NCI-H446 (cell line): ENCODE measurements at regions not wholly inside any gene's neighbourhood (a gene's known extent, or its start where the extent isn't known, plus 50 kb on each side); places are given as distances from the start of the nearest gene placed in this dataset.

Experiments
- DNase-seq, 2 experiments: peaks; one replicate each; lab custom pipeline; 2025; lab: John Stamatoyannopoulos, UW

GRCh38 chr6:112800439-112800838 is 453.3 kb downstream of the RFPL4B start:
- no peak for DNase-seq

DNA sequence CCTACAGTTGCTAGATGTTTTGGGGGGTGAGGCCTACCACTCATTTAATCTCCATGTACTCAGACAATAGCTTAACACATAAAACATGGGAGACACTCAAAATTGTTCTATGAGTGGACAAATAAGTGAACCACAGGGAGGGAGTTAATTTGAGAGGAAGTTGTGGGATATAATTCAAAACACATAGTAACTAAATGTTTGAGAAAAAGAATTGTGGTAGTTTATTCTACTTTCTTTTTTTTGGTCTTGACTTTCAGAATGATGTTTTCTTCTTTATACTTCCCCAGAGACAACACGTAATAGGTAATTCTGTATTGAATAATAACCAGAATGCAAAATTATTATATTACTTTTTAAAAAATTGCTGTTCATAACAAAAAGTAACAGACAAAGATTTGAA is 453.8 kb downstream of the RFPL4B start:
- no peak for DNase-seq

DNA sequence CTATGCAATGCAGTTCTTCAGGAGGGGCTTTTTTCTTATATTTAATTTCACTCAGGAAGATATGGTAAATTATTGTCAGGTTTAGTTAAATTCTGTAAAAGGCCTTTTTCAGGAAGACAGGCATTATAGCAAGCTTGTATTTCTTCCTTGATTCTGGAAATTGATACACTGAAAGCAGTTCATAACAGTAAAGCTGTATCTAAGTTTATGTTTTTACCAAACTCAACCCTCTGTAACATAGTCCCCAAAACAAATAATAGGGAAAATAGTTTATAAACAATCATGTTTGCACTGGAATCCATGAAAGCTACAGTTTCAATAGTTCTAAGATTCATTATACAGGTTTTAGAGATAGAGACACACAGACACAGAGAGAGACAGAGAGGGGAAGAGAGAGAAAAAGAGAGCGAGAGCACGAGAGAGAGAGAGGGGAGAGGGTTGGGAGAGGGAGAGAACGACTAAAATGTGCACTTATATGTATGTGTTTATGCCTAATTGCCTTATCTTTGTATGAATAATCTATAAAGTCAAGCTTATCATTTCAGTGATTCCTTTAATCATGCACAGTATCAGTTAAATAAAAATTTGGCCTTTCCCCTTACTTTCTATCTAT is 454.4 kb downstream of the RFPL4B start:
- no peak for DNase-seq

DNA sequence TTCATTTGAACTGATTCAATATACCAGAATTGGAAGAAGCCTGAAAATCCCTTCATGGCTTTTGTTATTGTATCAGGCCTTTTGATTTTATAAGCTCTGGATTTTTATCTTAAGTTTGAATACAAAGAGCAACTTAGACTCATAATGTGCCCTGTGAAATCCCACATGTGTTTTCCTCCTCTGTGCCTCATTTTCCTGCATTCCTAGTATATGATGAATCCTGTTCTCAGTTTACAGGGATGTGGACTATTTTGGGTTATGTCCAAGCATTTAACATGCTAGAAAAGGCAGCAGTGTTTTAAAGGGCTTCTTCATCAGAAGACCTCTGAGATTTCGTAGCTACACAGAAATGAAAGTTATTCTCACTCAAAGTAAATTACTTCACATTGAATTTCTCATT is 455.0 kb downstream of the RFPL4B start:
- peak in 1 of 2 experiments; percentile 33 for DNase-seq

DNA sequence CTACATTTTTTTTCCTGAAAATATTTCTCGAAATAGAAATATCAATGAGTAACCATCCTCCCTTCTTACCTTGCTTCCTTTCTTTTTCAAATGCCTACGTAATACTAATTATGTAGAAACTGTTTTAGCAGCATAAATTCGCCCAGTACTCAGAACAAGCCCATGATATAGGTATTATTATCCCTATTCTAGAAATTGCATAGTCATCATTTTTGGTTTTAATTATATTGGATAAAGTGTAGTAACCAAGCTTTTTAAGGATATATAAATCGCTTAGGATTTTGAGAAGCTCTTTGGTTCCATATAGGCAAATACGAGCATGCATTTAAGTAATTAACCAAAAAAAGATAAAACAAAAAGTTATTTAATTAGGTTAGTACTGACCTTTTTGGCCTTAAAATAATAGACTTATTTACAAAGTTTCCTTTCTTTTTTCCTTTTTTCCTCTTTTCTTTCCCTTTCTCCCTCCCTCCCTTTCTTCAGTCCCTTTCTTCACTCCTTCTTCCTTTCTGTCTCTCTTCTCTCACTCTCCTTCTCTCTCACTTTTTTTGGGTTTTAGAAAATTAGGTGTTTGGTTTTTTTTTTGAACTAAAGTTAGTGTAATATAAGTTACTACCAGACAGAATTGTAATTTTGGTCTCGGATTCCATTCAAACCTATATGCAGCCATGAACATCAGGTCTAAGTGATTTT is 457.7 kb downstream of the RFPL4B start:
- DNase-seq = no peak

- no peak for DNase-seq
Observed at GRCh38 chr6:112806163-112806865, 459.2 kb downstream of the RFPL4B start.

DNA sequence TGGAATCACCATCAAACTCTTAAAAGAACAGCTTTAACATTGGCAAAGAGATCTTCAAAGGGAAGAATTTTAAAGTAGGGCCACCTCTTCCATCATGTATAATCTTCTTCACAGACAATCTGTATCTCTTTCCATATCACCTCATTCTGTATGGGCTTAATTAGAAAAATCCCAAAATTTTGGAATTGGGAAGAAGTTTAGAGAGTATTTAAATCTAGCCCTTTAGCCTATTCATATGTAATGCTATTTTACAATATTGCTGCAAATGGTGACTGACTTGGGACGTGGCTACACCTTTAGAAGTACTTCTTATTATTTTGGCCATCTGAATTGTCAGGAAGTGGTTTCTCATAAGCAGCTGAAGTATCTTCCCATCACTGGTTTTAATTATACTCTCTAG is 474.3 kb downstream of the RFPL4B start:
- no peak for DNase-seq

- no peak for DNase-seq
Observed at GRCh38 chr6:112822769-112823168, 475.6 kb downstream of the RFPL4B start.

DNA sequence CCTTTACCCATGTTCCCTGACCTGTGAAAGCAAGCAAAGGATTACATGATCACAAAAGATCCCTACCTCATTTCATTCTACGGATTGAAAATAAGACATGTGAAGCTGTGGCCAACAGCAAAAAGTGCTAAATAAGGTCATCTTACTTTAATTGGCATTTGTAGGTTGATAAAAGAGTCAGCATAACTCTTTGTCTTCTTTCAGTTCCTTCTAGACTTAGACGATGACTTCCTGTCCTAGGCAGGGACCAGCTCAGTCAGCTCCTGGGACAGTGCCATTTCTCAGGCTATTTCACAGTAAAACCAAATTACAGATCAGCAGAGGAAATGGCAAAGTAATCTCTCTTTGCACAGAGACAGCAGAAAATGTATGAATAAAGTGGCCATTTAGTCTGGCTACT is 480.7 kb downstream of the RFPL4B start:
- no peak for DNase-seq

GRCh38 chr6:112831022-112831421 is 483.9 kb downstream of the RFPL4B start:
- DNase-seq = no peak

DNA sequence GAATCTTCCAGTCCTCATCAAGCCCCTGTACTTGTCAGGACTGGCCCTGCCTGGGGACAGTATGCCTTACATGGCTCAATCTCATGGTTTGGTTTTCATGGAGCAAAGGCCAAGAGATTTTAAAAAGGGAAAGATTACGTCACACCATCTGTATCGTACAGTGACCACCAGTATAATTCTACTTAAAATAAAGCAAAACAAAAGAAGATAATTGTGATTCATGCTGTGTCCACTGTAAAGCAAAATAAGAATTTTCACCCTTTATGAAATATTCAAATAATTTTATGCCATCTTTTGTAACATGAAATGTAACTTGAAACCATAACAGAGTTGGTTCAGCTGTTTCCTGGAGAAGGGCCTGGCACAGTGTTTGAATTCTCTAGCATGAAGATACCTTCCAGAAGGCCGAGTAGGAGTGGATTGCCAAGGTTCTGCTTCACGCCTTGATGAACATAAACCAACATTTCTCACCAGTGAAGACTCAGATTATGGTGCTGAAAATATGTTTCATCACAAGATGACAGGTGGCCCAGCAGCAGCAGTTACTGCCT is 486.5 kb downstream of the RFPL4B start:
- DNase-seq = peak; percentile 84 to 95

- peak; percentile 6 to 78 for DNase-seq
Observed at GRCh38 chr6:112835078-112835477, 487.9 kb downstream of the RFPL4B start.

DNA sequence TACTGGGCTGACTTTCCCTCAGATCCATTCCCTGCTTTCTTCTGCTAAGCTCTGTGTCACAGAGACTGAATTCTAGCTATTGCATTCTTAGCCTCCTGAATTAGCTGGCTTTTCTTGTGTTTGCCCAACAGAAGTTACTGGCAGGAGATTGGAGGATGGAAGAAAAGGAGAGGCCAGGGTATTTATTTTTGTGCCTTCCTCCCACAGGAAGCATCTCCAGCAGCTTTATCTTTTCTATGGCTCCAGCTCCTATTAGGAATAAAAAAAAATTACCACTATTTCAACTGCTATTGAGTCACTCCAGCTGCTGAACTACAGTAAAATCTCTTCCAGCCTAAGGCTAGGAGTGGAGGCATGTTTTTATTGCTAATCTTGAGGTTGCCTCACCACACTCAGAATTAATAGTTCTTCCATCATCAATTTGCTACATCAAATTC is 492.4 kb downstream of the RFPL4B start:
- no peak for DNase-seq

GRCh38 chr6:112841553-112842329 is 494.6 kb downstream of the RFPL4B start:
- no peak for DNase-seq

DNA sequence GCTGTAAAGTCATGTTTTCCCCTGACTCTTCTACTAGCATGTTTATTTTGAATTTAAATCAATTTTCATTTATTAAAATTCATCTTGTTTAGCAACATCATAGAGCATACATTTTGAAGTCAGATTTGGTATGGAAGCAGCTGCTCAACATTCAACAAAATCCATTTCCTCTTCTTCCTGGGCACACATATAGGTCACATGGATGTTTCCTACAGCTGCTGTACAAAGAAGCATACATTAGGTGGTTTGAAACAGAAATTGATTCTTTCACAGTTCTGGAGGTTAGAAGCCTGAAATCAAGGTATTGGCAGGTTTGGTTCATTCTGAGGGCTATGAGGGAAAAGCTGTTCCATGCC is 495.2 kb downstream of the RFPL4B start:
- DNase-seq = no peak

GRCh38 chr6:112846681-112847080 is 499.6 kb downstream of the RFPL4B start:
- no peak for DNase-seq

DNA sequence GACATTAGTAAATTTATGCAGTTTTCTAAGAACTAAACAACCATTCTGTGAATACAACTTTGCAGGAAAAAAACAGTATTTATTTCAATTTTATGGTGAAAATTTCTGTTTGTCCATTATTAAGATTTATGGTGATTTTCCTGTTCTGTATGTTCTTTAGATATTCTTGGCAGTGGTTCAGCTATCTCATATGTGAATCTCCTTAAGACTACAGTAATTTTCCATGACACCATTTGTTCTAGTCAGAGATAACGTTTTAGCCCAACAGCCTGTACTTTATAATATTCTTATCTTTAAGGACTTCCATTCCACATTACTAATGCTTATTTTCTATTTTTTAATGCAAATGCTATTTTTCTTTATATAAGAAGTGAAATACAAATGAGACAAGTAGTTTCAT is 504.0 kb downstream of the RFPL4B start:
- DNase-seq = no peak

- no peak for DNase-seq
Observed at GRCh38 chr6:112853162-112853561, 506.0 kb downstream of the RFPL4B start.

DNA sequence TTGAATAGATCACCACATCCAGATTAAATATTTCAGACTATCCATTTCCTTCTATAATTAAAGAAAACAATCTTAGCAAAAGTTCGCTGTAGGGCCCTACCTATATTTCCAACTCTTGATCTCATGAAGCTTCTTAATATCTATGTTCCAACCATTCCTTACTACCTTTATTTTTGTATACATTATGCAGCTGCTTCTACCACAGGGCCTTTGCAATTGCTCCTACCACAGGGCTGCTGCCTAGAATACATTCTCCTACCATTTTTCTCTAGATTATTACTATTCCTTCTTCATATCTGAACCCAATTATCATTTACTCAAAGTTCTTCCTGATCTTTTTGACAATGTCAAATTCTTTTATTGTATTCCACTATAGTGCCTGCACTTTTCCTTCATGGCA is 516.6 kb downstream of the RFPL4B start:
- no peak for DNase-seq

DNA sequence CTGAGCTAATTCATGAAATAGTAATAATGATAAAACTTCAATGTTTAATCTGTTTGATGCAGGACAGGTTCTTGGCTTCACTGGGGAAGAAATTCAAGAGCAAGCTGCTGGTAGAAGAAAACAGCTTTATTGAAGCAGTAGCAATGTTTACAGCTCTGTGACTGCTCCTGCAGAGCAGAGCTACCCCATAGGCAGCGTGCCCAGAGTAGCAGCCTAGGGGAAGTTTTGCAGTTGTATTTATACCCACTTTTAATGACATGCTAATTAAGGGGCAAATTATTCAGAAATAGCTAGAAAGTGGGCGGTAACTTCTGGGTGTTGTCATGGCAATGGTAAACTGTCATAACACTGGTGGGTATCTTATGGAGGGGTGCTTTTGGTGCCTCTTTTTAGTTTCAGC is 518.0 kb downstream of the RFPL4B start:
- DNase-seq = peak; percentile 5 to 34

- DNase-seq = no peak
Observed at GRCh38 chr6:112874881-112875280, 527.8 kb downstream of the RFPL4B start.
